NT2/D1 (cell line): ENCODE measurements at regions not wholly inside any gene's neighbourhood (a gene's known extent, or its start where the extent isn't known, plus 50 kb on each side); places are given as distances from the start of the nearest gene placed in this dataset.

ENCODE experiments used
- SUZ12 ChIP-seq: IDR thresholded peaks from 2 replicates; pipeline ENCODE4 v1.6.1; 2011; ENCODE audit not compliant: insufficient read length, insufficient read depth; ENCODE audit errors: extremely low read depth
- YY1 ChIP-seq: IDR thresholded peaks from 2 replicates; pipeline ENCODE4 v1.6.1; 2011; ENCODE audit not compliant: insufficient read length, insufficient read depth

- TF ChIP-seq SUZ12 (no peak), YY1 (no peak)
Observed at GRCh38 chr5:73303148-73304079, 130.4 kb downstream of the TMEM174 start.
